Large intestine (tissue), 3 donors: ENCODE measurements at regions not wholly inside any gene's neighbourhood (a gene's known extent, or its start where the extent isn't known, plus 50 kb on each side); places are given as distances from the start of the nearest gene placed in this dataset.

Experiments
- DNase-seq, 2 donors: peaks; one replicate each; pipeline versions ENCODE4 v3.0.0 to v3.0.0-alpha.2; 2013
- H3K27ac ChIP-seq: one replicate; pipeline ENCODE4 v1.5.1; 2013; ENCODE audit warnings: low read length
- H3K27me3 ChIP-seq: 2 replicates; pipeline ENCODE4 v1.6.1; 2013; ENCODE audit warnings: low read length; ENCODE audit not compliant: control insufficient read depth, insufficient read depth
- H3K36me3 ChIP-seq: 2 replicates; pipeline ENCODE4 v1.6.1; 2013; ENCODE audit warnings: low read length; ENCODE audit not compliant: control insufficient read depth, insufficient read depth
- H3K4me1 ChIP-seq: one replicate; pipeline ENCODE4 v1.6.1; 2013; ENCODE audit warnings: low read length; ENCODE audit not compliant: control insufficient read depth, insufficient read depth
- H3K4me3 ChIP-seq: one replicate; pipeline ENCODE4 v1.5.1; 2013; ENCODE audit warnings: low read length
- H3K9me3 ChIP-seq: one replicate; pipeline ENCODE4 v1.6.1; 2013; ENCODE audit warnings: mild to moderate bottlenecking, low read depth, low read length, moderate library complexity; ENCODE audit not compliant: control insufficient read depth
- WGBS: methylation state at CpG from one replicate; pipeline ENCODE4 v1.1.5; 2013; ENCODE audit warnings: low lambda C conversion rate; ENCODE audit not compliant: insufficient coverage; 5-methylcytosine and 5-hydroxymethylcytosine counted together

DNA sequence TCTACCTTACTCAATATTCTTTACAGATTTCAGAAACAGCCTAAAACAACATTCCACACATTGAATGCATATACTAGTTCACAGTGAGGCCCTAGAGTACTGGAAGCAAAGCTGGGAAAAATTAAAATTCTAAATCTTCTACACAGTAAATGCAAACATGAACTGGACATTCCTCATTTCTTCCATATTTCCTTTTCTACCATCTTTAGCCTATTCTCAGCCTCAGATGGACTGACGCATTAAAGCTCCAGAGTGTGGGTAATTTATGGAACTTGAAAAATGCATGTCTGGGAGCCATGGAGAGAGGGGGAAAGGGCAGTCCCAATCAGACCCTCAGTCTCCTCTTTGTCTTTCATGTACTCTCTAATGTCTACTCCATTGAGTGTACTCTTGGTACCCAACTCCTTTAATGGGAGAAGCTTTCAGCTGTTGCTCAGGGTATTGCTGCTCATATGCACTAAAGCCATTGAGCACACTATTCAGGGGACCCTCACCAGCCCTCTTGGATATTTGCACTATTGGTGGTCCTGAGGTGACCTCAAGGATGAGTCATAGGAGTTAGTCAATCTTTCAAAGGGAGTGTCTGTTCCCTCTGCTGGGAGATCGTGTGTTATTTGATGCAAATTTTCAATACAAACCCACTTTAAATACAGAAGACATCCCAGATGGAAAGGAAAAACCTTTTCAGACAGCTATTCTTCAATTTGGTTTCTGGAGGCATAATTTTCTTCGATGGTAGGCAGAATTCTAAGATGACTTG is 83.3 kb upstream of the KCNJ15 start:
- DNase-seq: no peak
- Histone ChIP-seq H3K9me3 (no peaks in the 10 kb centered on the region), H3K27ac (no peak overlapping the region), H3K36me3 (no peaks in the 10 kb centered on the region), H3K27me3 (peaks cover 1% of the 10 kb centered on the region), H3K4me3 (no peak overlapping the region), H3K4me1 (no peaks in the 10 kb centered on the region)
- no CpG with 5 or more reads among the region's 3 CpGs for WGBS

DNA sequence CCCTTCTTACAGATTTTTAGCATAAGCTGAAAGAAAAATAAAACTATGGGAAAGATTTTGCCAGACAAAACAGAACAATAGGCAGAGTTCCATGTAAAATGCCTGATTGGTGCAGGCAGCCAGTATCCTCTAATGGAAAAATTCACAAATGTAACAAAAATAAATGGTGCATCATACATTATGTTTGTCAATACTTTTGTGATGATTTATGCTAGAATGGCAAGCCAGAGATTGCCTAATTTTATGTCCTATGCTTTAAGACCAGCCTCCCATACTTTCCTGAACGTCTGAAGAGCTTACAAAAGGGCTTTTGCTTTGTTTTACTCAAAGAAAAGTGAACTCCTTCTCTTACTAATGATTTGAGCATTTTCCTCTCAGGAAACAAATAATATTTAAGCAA is 81.5 kb upstream of the KCNJ15 start:
- Histone ChIP-seq H3K27ac (no peak overlapping the region), H3K4me3 (no peak overlapping the region), H3K36me3 (no peaks in the 10 kb centered on the region), H3K27me3 (no peaks in the 10 kb centered on the region), H3K4me1 (no peaks in the 10 kb centered on the region), H3K9me3 (no peaks in the 10 kb centered on the region)
- WGBS: no CpG with 5 or more reads among the region's 1 CpG
- no peak for DNase-seq

GRCh38 chr21:38177919-38178652 is 78.7 kb upstream of the KCNJ15 start:
- Histone ChIP-seq H3K9me3 (no peaks in the 10 kb centered on the region), H3K36me3 (no peaks in the 10 kb centered on the region), H3K4me3 (no peak overlapping the region), H3K4me1 (no peaks in the 10 kb centered on the region), H3K27ac (no peak overlapping the region), H3K27me3 (no peaks in the 10 kb centered on the region)
- no peak for DNase-seq
- WGBS: 100% methylated on average over 1 of the region's 5 CpGs

DNA sequence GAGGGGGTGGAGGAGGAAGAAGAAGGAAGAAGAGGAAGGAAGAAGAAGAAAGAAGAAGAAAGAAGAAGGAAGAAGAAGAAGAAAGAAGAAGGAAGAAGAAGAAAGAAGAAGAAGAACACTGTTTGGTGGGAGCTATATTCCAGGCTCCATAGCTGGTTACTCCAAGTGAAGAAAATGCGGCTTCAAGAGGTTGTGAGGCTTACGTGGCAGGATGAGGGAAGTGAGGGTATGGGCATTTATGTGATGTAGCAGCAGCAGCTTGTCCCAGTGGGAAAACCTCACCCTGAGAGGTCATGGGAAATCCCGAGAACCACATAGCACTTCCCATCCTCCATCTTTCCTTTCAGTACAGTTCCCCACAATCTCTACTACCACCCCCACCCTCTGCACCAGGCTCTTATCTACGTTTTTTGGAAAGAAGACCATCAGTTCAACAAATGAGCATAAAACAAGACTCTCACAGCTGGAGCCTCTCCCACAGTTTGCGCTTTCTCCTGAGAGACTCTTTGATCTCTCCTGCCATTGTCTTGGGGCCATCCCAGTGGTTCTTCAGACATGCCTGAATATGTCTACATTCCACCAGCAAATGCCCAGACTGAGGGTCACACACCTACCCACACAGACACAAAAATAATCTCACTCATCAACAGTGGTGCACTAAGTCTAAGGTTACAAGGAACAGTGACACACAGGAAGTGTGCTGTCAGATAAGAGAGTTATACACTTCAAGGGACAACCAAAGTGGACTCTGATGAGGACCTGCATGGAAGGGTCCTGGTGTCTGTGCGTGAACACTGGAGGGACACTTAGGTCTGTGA is 77.9 kb upstream of the KCNJ15 start:
- Histone ChIP-seq H3K27me3 (no peaks in the 10 kb centered on the region), H3K36me3 (no peaks in the 10 kb centered on the region), H3K4me1 (no peaks in the 10 kb centered on the region), H3K27ac (no peak overlapping the region), H3K9me3 (no peaks in the 10 kb centered on the region), H3K4me3 (no peak overlapping the region)
- no peak for DNase-seq
- WGBS: no CpG with 5 or more reads among the region's 6 CpGs

DNA sequence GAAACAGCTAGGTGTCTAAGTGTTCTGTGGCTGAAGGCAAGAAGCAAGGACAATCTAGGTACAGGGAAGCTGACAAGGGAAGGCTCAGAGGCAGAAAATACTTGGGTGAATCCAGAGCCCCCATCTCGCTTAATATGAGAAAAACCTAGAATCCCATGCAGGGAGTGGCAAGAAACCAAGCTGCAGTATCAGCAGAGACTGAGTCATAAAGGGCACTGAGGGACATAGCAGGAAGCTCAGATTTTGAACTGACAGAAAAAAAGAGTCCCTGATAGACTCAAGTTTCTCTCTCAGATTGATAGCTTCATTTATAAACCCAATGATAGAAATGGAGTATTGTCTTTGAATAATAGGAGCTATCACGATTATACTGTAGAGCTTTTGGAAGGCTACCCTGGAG is 77.3 kb upstream of the KCNJ15 start:
- Histone ChIP-seq H3K27ac (no peak overlapping the region), H3K36me3 (no peaks in the 10 kb centered on the region), H3K4me1 (no peaks in the 10 kb centered on the region), H3K9me3 (no peaks in the 10 kb centered on the region), H3K27me3 (no peaks in the 10 kb centered on the region), H3K4me3 (no peak overlapping the region)
- no peak for DNase-seq
- 71% methylated on average over 1 of the region's 2 CpGs for WGBS

GRCh38 chr21:38181096-38181495 is 75.7 kb upstream of the KCNJ15 start:
- Histone ChIP-seq H3K27ac (no peak overlapping the region), H3K27me3 (no peaks in the 10 kb centered on the region), H3K9me3 (no peaks in the 10 kb centered on the region), H3K36me3 (no peaks in the 10 kb centered on the region), H3K4me1 (no peaks in the 10 kb centered on the region), H3K4me3 (no peak overlapping the region)
- no CpG with 5 or more reads among the region's 4 CpGs for WGBS
- DNase-seq: no peak

- Histone ChIP-seq H3K36me3 (no peaks in the 10 kb centered on the region), H3K4me3 (no peak overlapping the region), H3K4me1 (no peaks in the 10 kb centered on the region), H3K27ac (no peak overlapping the region), H3K9me3 (no peaks in the 10 kb centered on the region), H3K27me3 (no peaks in the 10 kb centered on the region)
- DNase-seq: no peak
- WGBS: 40% methylated on average over 1 of the region's 2 CpGs
These were observed 74.3 kb upstream of the KCNJ15 start for GRCh38 chr21:38182370-38182985.

DNA sequence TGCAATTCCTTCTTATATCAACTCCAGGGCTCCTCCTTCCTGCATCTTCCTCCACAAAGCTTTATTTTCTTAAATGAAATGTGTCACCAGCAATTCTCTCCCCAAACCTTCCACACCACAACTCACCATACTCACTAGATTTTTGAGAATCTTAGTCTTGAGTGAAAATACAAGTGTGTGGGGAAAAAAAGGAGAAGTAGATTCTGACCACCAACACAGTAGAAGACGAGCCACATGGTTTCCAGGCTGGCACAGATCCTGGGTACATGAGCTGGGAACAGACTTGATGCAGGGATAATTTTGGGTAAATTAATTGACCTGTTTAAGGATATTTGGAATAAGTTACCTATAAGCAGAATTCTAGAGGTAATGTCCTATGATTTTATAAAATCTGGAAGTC is 72.8 kb upstream of the KCNJ15 start:
- no peak overlapping the region for H3K4me3 ChIP-seq
- no peaks in the 10 kb centered on the region for H3K4me1 ChIP-seq
- H3K27me3 ChIP-seq: no peaks in the 10 kb centered on the region
- no peak overlapping the region for H3K27ac ChIP-seq
- H3K36me3 ChIP-seq: no peaks in the 10 kb centered on the region
- H3K9me3 ChIP-seq: no peaks in the 10 kb centered on the region
- no peak for DNase-seq
- WGBS: no CpG with 5 or more reads among the region's 1 CpG

GRCh38 chr21:38186661-38187270 is 70.0 kb upstream of the KCNJ15 start:
- no peak overlapping the region for H3K4me3 ChIP-seq
- DNase-seq: no peak
- H3K27me3 ChIP-seq: no peaks in the 10 kb centered on the region
- H3K36me3 ChIP-seq: no peaks in the 10 kb centered on the region
- H3K4me1 ChIP-seq: no peaks in the 10 kb centered on the region
- no peaks in the 10 kb centered on the region for H3K9me3 ChIP-seq
- no CpG with 5 or more reads among the region's 1 CpG for WGBS
- no peak overlapping the region for H3K27ac ChIP-seq

DNA sequence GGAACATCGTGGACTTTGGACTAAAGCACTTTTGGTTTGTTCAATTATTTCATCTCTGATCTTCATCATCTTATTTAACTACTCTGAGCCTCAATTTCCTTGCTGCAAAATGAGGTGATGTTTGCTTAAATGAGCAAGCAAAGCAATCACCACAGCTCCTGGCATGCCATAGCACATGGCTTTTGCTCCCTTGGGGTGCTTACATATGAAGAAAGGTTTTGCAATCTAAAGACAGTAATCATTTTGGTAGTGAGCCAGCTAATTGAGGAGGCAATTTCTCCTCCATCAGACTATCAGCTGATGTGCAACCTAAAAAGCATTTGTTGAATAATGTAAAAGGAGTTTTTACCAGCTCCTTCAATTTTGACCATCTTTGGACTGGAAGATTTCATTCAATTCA is 68.8 kb upstream of the KCNJ15 start:
- Histone ChIP-seq H3K4me3 (no peak overlapping the region), H3K27ac (no peak overlapping the region), H3K4me1 (no peaks in the 10 kb centered on the region), H3K9me3 (no peaks in the 10 kb centered on the region), H3K27me3 (no peaks in the 10 kb centered on the region), H3K36me3 (no peaks in the 10 kb centered on the region)
- DNase-seq: no peak
- WGBS: no CpG with 5 or more reads among the region's 1 CpG
